ENCODE measurements at regions not wholly inside any gene's neighbourhood (a gene's known extent, or its start where the extent isn't known, plus 50 kb on each side); places are given as distances from the start of the nearest gene placed in this dataset.

DNA sequence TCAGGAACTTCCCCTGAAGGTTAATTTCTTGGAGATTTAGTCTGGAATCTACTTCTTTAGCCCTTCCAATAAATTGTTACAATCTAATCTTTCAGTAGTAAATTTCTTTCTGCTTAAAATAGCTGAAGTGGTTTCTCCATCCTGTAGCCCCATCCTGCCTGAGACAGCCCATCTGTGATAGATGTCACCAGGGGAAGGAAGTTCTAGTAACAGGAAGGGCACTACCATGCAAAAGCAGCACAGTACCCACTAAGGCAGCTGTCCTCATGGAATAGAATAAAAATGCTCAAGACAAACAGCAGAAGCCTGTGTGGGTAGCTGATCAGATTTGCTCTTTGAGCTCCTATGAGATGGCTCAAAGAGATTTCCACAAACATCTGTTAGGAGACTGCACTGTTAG, 1036.5 kb downstream of the SLITRK5 start:
- TF ChIP-seq, protein P1, sequence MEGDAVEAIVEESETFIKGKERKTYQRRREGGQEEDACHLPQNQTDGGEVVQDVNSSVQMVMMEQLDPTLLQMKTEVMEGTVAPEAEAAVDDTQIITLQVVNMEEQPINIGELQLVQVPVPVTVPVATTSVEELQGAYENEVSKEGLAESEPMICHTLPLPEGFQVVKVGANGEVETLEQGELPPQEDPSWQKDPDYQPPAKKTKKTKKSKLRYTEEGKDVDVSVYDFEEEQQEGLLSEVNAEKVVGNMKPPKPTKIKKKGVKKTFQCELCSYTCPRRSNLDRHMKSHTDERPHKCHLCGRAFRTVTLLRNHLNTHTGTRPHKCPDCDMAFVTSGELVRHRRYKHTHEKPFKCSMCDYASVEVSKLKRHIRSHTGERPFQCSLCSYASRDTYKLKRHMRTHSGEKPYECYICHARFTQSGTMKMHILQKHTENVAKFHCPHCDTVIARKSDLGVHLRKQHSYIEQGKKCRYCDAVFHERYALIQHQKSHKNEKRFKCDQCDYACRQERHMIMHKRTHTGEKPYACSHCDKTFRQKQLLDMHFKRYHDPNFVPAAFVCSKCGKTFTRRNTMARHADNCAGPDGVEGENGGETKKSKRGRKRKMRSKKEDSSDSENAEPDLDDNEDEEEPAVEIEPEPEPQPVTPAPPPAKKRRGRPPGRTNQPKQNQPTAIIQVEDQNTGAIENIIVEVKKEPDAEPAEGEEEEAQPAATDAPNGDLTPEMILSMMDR (conservative IDR thresholded peaks at IDR 0.05; ENCODE audit: low read depth, low read length): no peak
- TF ChIP-seq EZH2 (IDR thresholded peaks at IDR 0.05; ENCODE audit: borderline replicate concordance, low read depth, low read length, poor library complexity, severe bottlenecking): no peak

All from A673 (cell line).